K562 (cell line): ENCODE measurements at regions not wholly inside any gene's neighbourhood (a gene's known extent, or its start where the extent isn't known, plus 50 kb on each side); places are given as distances from the start of the nearest gene placed in this dataset.

ENCODE experiments used
- ATAC-seq: fragments of 200-7000 bp; cut with Tn5 transposase; 3 replicates; pipeline ENCODE4 v1.9.1; 2020; ENCODE audit warnings: moderate library complexity
- BruUV-seq: library from RNA; stranded (reverse); fragments of 400-500 nt; replicated peaks from 2 replicates; lab custom pipeline; 2021; lab: Mats Ljungman, UMichigan
- CTCF ChIA-PET: fragments of 300-600 bp; formaldehyde crosslinking; extraction: SDS; loops from one replicate; lab custom pipeline; 2021; ENCODE audit warnings: low intra/inter-chr PET ratio; lab: Yijun Ruan, JAX
- POLR2A ChIA-PET: fragments of 300-600, 350-650 bp; sonication (Branson Sonifier 250); formaldehyde crosslinking; extraction: SDS; loops from one replicate; lab custom pipeline; 2021; ENCODE audit warnings: antibody characterized with exemption, inconsistent platforms; lab: Yijun Ruan, JAX
- DNase-seq, 4 experiments: peaks; one replicate each; pipeline versions ENCODE4 v3.0.0 to v3.0.0-alpha.2; 2011 to 2018; ENCODE audit warnings: low spot score in 3 of 4, mixed read lengths in 3 of 4; ENCODE audit errors: extremely low read depth in 1 of 4
- FAIRE-seq: peaks from 2 replicates; lab custom pipeline; 2011; peaks lifted over from hg19 to GRCh38; lab: Jason Lieb, UNC
- H2AFZ ChIP-seq: 2 replicates; pipeline ENCODE4 v1.6.0; 2011; ENCODE audit warnings: low read depth, low read length, control low read depth, inconsistent platforms
- H3K27ac ChIP-seq: fragments of 200-600 bp; 3 replicates; pipeline ENCODE4 v1.8.0; 2011; ENCODE audit warnings: low read depth, mild to moderate bottlenecking, control low read depth, inconsistent platforms, low read length, moderate library complexity, mixed read lengths; ENCODE audit errors: extremely low read depth
- H3K27me3 ChIP-seq, 2 experiments: fragments of 300-600 bp in 1 of 2; 2 replicates in 1 of 2; 3 replicates in 1 of 2; pipeline versions ENCODE4 v1.6.0 to v1.8.0; 2011; ENCODE audit warnings: inconsistent platforms in 2 of 2, low read length in 2 of 2, mild to moderate bottlenecking in 1 of 2, mixed read lengths in 1 of 2, moderate library complexity in 1 of 2; ENCODE audit not compliant: control insufficient read depth in 2 of 2, insufficient read depth in 2 of 2
- H3K36me3 ChIP-seq: fragments of 300-600 bp; 3 replicates; pipeline ENCODE4 v1.8.0; 2011; ENCODE audit warnings: mild to moderate bottlenecking, low read length, inconsistent platforms; ENCODE audit not compliant: control insufficient read depth, insufficient read depth
- H3K4me1 ChIP-seq, 2 experiments: fragments of 200-600 bp in 1 of 2; replicated peaks in 1 of 2; 2 replicates in 1 of 2; 3 replicates in 1 of 2; pipeline versions ENCODE4 v1.5.1 to v1.8.0; 2011; ENCODE audit warnings: inconsistent platforms in 2 of 2, low read length in 2 of 2, mild to moderate bottlenecking in 1 of 2, mixed read lengths in 1 of 2, moderate library complexity in 1 of 2; ENCODE audit not compliant: control insufficient read depth in 2 of 2, insufficient read depth in 2 of 2
- H3K4me2 ChIP-seq: 2 replicates; pipeline ENCODE4 v1.6.1; 2011; ENCODE audit warnings: low read length, control low read depth, inconsistent platforms, mixed read lengths; ENCODE audit not compliant: insufficient read depth
- H3K4me3 ChIP-seq: fragments of 200-600 bp; sonication (generic), shearing (Covaris generic); 2 replicates; pipeline ENCODE4 v1.5.1; 2016; ENCODE audit warnings: control low read depth, inconsistent platforms
- H3K79me2 ChIP-seq: fragments of 200-600 bp; 3 replicates; pipeline ENCODE4 v1.8.0; 2011; ENCODE audit warnings: low read length, inconsistent platforms; ENCODE audit not compliant: control insufficient read depth, insufficient read depth
- H3K9ac ChIP-seq, 2 experiments: 2 replicates each; pipeline versions ENCODE4 v1.6.0 to v1.6.1; 2011; ENCODE audit warnings: low read depth in 2 of 2, low read length in 2 of 2, control low read depth in 1 of 2, inconsistent platforms in 1 of 2, mild to moderate bottlenecking in 1 of 2, mixed read lengths in 1 of 2; ENCODE audit not compliant: insufficient read depth in 1 of 2
- H3K9me1 ChIP-seq: one replicate; pipeline ENCODE4 v1.6.0; 2011; ENCODE audit warnings: inconsistent platforms, mild to moderate bottlenecking, low read length, moderate library complexity; ENCODE audit not compliant: control insufficient read depth, insufficient read depth
- H3K9me3 ChIP-seq: replicated peaks from 2 replicates; pipeline ENCODE4 v1.5.1; 2011; ENCODE audit warnings: low read depth, low read length, inconsistent platforms; ENCODE audit not compliant: control insufficient read depth, insufficient read depth
- H4K20me1 ChIP-seq: replicated peaks from 2 replicates; pipeline ENCODE4 v1.6.1; 2011; ENCODE audit warnings: low read length, inconsistent platforms, mixed read lengths; ENCODE audit not compliant: control insufficient read depth, insufficient read depth
- CHCHD3 ChIP-seq: fragments of 250-450 bp; sonication (Bioruptor Pico); IDR thresholded peaks from 2 replicates; pipeline ENCODE4 v2.1.2; 2022; ENCODE audit warnings: mild to moderate bottlenecking
- MBD2 ChIP-seq: sonication (generic); IDR thresholded peaks from 2 replicates; pipeline ENCODE4 v1.6.1; 2016; ENCODE audit warnings: low read depth, borderline replicate concordance
- NCOA6 ChIP-seq: fragments of 450-650 bp; IDR thresholded peaks from 2 replicates; pipeline ENCODE4 v1.6.1; 2017; ENCODE audit warnings: mild to moderate bottlenecking
- ZNF561 ChIP-seq: fragments of 450-650 bp; formaldehyde crosslinking; conservative IDR thresholded peaks from 2 replicates; pipeline ENCODE4 v1.4.0; 2020; ENCODE audit warnings: mild to moderate bottlenecking, moderate library complexity
- WGBS: fragments of 100-300 bp; shearing (Covaris generic); methylation state at CpG from one replicate; pipeline ENCODE4 v1.1.6; 2016; ENCODE audit warnings: low coverage, mixed read lengths; ENCODE audit not compliant: insufficient coverage; ENCODE audit errors: missing lambda C conversion rate; 5-methylcytosine and 5-hydroxymethylcytosine counted together
- in situ Hi-C: fragments of 300-500 bp; cut with MboI; formaldehyde crosslinking; loops from 4 replicates; pipeline ENCODE4 v1.15.0; 2018; ENCODE audit warnings: inconsistent platforms, mixed read lengths
- intact Hi-C: fragments of 100-400 bp; cut with micrococcal nuclease; formaldehyde crosslinking; loops from 2 replicates; pipeline ENCODE4 v1.14.2; 2022
- TF ChIP-seq, protein P1 (sequence below), 2 experiments: fragments of 450-650 bp; IDR thresholded peaks; 2 replicates each; pipeline ENCODE4 v1.6.1; 2016

DNA sequence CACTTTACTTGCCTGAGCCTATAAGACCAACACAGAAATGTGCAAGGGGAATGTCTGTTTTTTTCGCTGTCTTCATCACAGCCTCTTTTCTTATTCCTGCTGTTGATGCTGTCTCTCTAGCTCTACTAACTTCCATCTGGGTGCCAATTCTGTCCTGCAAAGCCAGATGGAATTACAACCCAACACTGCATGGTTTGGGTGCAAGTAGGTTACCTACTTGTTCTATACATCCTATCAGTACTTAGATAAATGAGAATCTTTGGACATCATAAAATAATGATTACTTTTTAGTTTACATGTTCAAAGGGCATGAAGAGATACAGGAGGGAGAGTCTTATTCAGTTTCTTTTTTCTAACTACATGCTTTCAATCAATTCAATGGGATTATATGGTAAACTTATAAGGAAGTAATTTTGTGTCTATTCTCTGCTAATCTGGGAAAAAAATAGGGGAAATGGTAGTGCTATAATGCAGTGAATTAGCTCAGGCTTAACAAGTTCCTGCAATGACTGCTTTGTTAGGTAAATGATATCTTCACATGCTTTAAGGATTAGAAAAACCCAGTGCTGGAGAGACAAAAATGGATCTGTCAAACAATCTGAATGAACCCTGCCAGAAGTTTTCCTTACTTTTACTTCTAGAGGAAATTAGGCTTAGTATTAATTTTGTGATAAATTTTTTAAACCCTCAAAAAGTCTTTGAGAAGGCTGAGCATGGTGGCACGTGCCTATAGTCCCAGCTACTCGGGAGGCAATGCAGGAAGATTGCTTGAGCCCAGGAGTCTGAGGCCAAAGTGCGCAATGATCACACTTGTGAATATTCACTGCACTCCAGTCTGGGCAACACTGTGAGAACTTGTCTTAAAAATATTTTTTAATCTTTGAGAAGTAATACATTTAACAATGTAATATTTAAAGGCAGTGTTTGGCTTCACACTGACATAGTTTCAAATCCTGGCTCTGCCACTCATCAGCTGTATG is 86.5 kb upstream of the E2F3 start:
- TF ChIP-seq ZNF561 (CRISPR knock-in tag): no peak
- no peak for TF ChIP-seq CHCHD3
- no peak for TF ChIP-seq NCOA6
- TF ChIP-seq MBD2: no peak
- TF ChIP-seq, protein P1, sequence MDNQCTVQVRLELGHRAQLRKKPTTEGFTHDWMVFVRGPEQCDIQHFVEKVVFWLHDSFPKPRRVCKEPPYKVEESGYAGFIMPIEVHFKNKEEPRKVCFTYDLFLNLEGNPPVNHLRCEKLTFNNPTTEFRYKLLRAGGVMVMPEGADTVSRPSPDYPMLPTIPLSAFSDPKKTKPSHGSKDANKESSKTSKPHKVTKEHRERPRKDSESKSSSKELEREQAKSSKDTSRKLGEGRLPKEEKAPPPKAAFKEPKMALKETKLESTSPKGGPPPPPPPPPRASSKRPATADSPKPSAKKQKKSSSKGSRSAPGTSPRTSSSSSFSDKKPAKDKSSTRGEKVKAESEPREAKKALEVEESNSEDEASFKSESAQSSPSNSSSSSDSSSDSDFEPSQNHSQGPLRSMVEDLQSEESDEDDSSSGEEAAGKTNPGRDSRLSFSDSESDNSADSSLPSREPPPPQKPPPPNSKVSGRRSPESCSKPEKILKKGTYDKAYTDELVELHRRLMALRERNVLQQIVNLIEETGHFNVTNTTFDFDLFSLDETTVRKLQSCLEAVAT (IDR thresholded peaks at IDR 0.05): no peak
- Histone ChIP-seq H3K9me1 (no peaks in the 10 kb centered on the region), H3K9ac (no peak overlapping the region), H3K4me1 (peaks cover 0 to 3% of the 10 kb centered on the region in 2 experiments; a peak in 1 of 5 replicates), H3K9me3 (peaks cover 3% of the 10 kb centered on the region; the same call in 1 of the 2 replicates), H3K79me2 (no peaks in the 10 kb centered on the region), H3K27ac (no peak overlapping the region), H3K36me3 (no peaks in the 10 kb centered on the region), H2AFZ (peak overlapping the region; percentile 27; the same call in 1 of the 2 replicates), H3K27me3 (no peaks in the 10 kb centered on the region), H3K4me3 (no peak overlapping the region), H3K4me2 (no peak overlapping the region), H4K20me1 (no peaks in the 10 kb centered on the region)
- intact Hi-C loops: no loop called here
- POLR2A ChIA-PET: interaction anchor here (0.6 to 1.3 kb wide), 4 partner anchors 12 to 1035 kb away, joined by 3 read pairs; no protein-coding TSS in a partner anchor
- FAIRE-seq (no peak), ATAC-seq (no peak), DNase-seq (no peak)
- WGBS: 35% methylated on average over 4 of the region's 4 CpGs
- in situ Hi-C loops: no loop called here
- BruUV-seq: no TSS peak
- CTCF ChIA-PET: no interaction called here
